Activated CD4-positive, alpha-beta T cell treated with anti-CD3 and anti-CD28 coated beads for 36 hours (primary cell): ENCODE measurements at regions not wholly inside any gene's neighbourhood (a gene's known extent, or its start where the extent isn't known, plus 50 kb on each side); places are given as distances from the start of the nearest gene placed in this dataset.
"Not testable (repeated sequence)": the region's sequence is repeated elsewhere in the genome, so short reads cannot be mapped to it uniquely, and the experiment has no call there.

Experiments
- ATAC-seq: fragments of 200-7000 bp; cut with Tn5 transposase; one replicate; pipeline ENCODE4 v1.10.0; 2021; ENCODE audit warnings: mild to moderate bottlenecking, moderate library complexity
- CTCF ChIA-PET: fragments of 350-600 bp; sonication (Branson Sonifier 250); formaldehyde crosslinking; loops from one replicate; lab custom pipeline; 2021; ENCODE audit warnings: antibody characterized with exemption; lab: Charles Lee
- POLR2A ChIA-PET: fragments of 350-600 bp; sonication (Branson Sonifier 250); formaldehyde crosslinking; loops from one replicate; lab custom pipeline; 2021; ENCODE audit warnings: antibody characterized with exemption, inconsistent platforms; lab: Charles Lee
- DNase-seq: peaks from one replicate; pipeline ENCODE4 v3.0.0-alpha.2; 2020
- H3K27ac Mint-ChIP-seq: one replicate; pipeline ENCODE4 v1.8.0; 2021; ENCODE audit warnings: mixed read lengths
- H3K27me3 Mint-ChIP-seq: one replicate; pipeline ENCODE4 v1.8.0; 2021; ENCODE audit warnings: mixed read lengths
- H3K36me3 Mint-ChIP-seq: one replicate; pipeline ENCODE4 v1.8.0; 2021; ENCODE audit warnings: low read depth, mixed read lengths
- H3K4me1 Mint-ChIP-seq: one replicate; pipeline ENCODE4 v1.8.0; 2021; ENCODE audit warnings: mixed read lengths
- H3K4me3 Mint-ChIP-seq: one replicate; pipeline ENCODE4 v1.8.0; 2021; ENCODE audit warnings: mild to moderate bottlenecking, moderate library complexity, mixed read lengths
- H3K9me3 Mint-ChIP-seq: one replicate; pipeline ENCODE4 v1.8.0; 2021; ENCODE audit warnings: low read depth, mixed read lengths
- intact Hi-C, 2 experiments: fragments of 100-400 bp; cut with DNase I in 1 of 2; cut with micrococcal nuclease in 1 of 2; formaldehyde crosslinking; loops; one replicate each; pipeline versions ENCODE4 v1.14.2 to v1.15.1; 2022 to 2024; cut with DNase I, micrococcal nuclease

- DNase-seq (no peak), ATAC-seq (no peak)
- H3K4me1 Mint-ChIP-seq = no peaks in the 10 kb centered on the region
- H3K9me3 Mint-ChIP-seq = no peaks in the 10 kb centered on the region
- H3K27me3 Mint-ChIP-seq = no peaks in the 10 kb centered on the region
- POLR2A ChIA-PET = no interaction called here
- no peak overlapping the region for H3K4me3 Mint-ChIP-seq
- no peaks in the 10 kb centered on the region for H3K36me3 Mint-ChIP-seq
- no peak overlapping the region for H3K27ac Mint-ChIP-seq
- CTCF ChIA-PET = no interaction called here
- intact Hi-C loops = no loop called here
Observed at GRCh38 chrX:137748827-137749226, 182.9 kb downstream of the ZIC3 start.

- H3K27ac Mint-ChIP-seq = no peak overlapping the region
- no peaks in the 10 kb centered on the region for H3K36me3 Mint-ChIP-seq
- no peaks in the 10 kb centered on the region for H3K9me3 Mint-ChIP-seq
- no peak overlapping the region for H3K4me3 Mint-ChIP-seq
- no peak for DNase-seq
- H3K4me1 Mint-ChIP-seq = no peaks in the 10 kb centered on the region
- CTCF ChIA-PET = no interaction called here
- intact Hi-C loops = no loop called here
- H3K27me3 Mint-ChIP-seq = no peaks in the 10 kb centered on the region
- no peak for ATAC-seq
- POLR2A ChIA-PET = no interaction called here
Observed at GRCh38 chrX:137749246-137749645, 183.3 kb downstream of the ZIC3 start.

- no peak overlapping the region for H3K27ac Mint-ChIP-seq
- ATAC-seq = no peak
- CTCF ChIA-PET = no interaction called here
- no peaks in the 10 kb centered on the region for H3K27me3 Mint-ChIP-seq
- DNase-seq = no peak
- H3K4me3 Mint-ChIP-seq = no peak overlapping the region
- POLR2A ChIA-PET = no interaction called here
- H3K4me1 Mint-ChIP-seq = no peaks in the 10 kb centered on the region
- H3K36me3 Mint-ChIP-seq = no peaks in the 10 kb centered on the region
- intact Hi-C loops = no loop called here
- no peaks in the 10 kb centered on the region for H3K9me3 Mint-ChIP-seq
Observed at GRCh38 chrX:137771537-137771936, 205.6 kb downstream of the ZIC3 start.

- Mint-ChIP-seq H3K4me1 (no peaks in the 10 kb centered on the region), H3K27me3 (no peaks in the 10 kb centered on the region), H3K9me3 (no peaks in the 10 kb centered on the region), H3K4me3 (no peak overlapping the region), H3K36me3 (no peaks in the 10 kb centered on the region), H3K27ac (no peak overlapping the region)
- intact Hi-C loops = no loop called here
- DNase-seq = no peak
- CTCF ChIA-PET = no interaction called here
- ATAC-seq = no peak
- POLR2A ChIA-PET = no interaction called here
Observed at GRCh38 chrX:137792214-137792613, 226.3 kb downstream of the ZIC3 start.

- ATAC-seq, H3K27ac Mint-ChIP-seq, H3K4me1 Mint-ChIP-seq, H3K4me3 Mint-ChIP-seq, POLR2A ChIA-PET, DNase-seq, intact Hi-C loops, H3K9me3 Mint-ChIP-seq, H3K27me3 Mint-ChIP-seq, CTCF ChIA-PET, H3K36me3 Mint-ChIP-seq: not testable (repeated sequence)
Observed at GRCh38 chrX:137797926-137798325, 232.0 kb downstream of the ZIC3 start.

GRCh38 chrX:137823257-137823656 is 257.3 kb downstream of the ZIC3 start:
- ATAC-seq (no peak), DNase-seq (no peak)
- Mint-ChIP-seq H3K36me3 (no peaks in the 10 kb centered on the region), H3K4me1 (no peaks in the 10 kb centered on the region), H3K27ac (no peak overlapping the region), H3K9me3 (no peaks in the 10 kb centered on the region), H3K27me3 (no peaks in the 10 kb centered on the region), H3K4me3 (no peak overlapping the region)
- CTCF ChIA-PET = no interaction called here
- intact Hi-C loops = no loop called here
- POLR2A ChIA-PET = no interaction called here

GRCh38 chrX:137847376-137847775 is 281.4 kb downstream of the ZIC3 start:
- Mint-ChIP-seq H3K36me3 (no peaks in the 10 kb centered on the region), H3K4me1 (no peaks in the 10 kb centered on the region), H3K9me3 (no peaks in the 10 kb centered on the region), H3K27me3 (no peaks in the 10 kb centered on the region), H3K27ac (no peak overlapping the region), H3K4me3 (no peak overlapping the region)
- ATAC-seq = no peak
- intact Hi-C loops = no loop called here
- POLR2A ChIA-PET = no interaction called here
- no peak for DNase-seq
- CTCF ChIA-PET = no interaction called here

GRCh38 chrX:137848266-137848905 is 282.5 kb downstream of the ZIC3 start:
- ChIA-PET CTCF (no interaction called here), POLR2A (no interaction called here)
- H3K4me1 Mint-ChIP-seq = no peaks in the 10 kb centered on the region
- H3K9me3 Mint-ChIP-seq = no peaks in the 10 kb centered on the region
- no peaks in the 10 kb centered on the region for H3K36me3 Mint-ChIP-seq
- no peak overlapping the region for H3K4me3 Mint-ChIP-seq
- DNase-seq (no peak), ATAC-seq (no peak)
- no peaks in the 10 kb centered on the region for H3K27me3 Mint-ChIP-seq
- H3K27ac Mint-ChIP-seq = no peak overlapping the region
- intact Hi-C loops = no loop called here

GRCh38 chrX:137852502-137852901 is 286.6 kb downstream of the ZIC3 start:
- no peak overlapping the region for H3K27ac Mint-ChIP-seq
- DNase-seq = no peak
- no peaks in the 10 kb centered on the region for H3K36me3 Mint-ChIP-seq
- CTCF ChIA-PET = no interaction called here
- no peak overlapping the region for H3K4me3 Mint-ChIP-seq
- no peaks in the 10 kb centered on the region for H3K4me1 Mint-ChIP-seq
- ATAC-seq = no peak
- H3K27me3 Mint-ChIP-seq = no peaks in the 10 kb centered on the region
- POLR2A ChIA-PET = no interaction called here
- intact Hi-C loops = no loop called here
- no peaks in the 10 kb centered on the region for H3K9me3 Mint-ChIP-seq

GRCh38 chrX:137855490-137855889 is 289.6 kb downstream of the ZIC3 start:
- no peak overlapping the region for H3K27ac Mint-ChIP-seq
- H3K36me3 Mint-ChIP-seq = no peaks in the 10 kb centered on the region
- H3K9me3 Mint-ChIP-seq = no peaks in the 10 kb centered on the region
- no peaks in the 10 kb centered on the region for H3K4me1 Mint-ChIP-seq
- no peak for DNase-seq
- H3K4me3 Mint-ChIP-seq = no peak overlapping the region
- intact Hi-C loops = no loop called here
- CTCF ChIA-PET = no interaction called here
- no peaks in the 10 kb centered on the region for H3K27me3 Mint-ChIP-seq
- no peak for ATAC-seq
- POLR2A ChIA-PET = no interaction called here

GRCh38 chrX:137858106-137858505 is 292.2 kb downstream of the ZIC3 start:
- DNase-seq = no peak
- Mint-ChIP-seq H3K9me3 (no peaks in the 10 kb centered on the region), H3K4me3 (no peak overlapping the region), H3K27me3 (no peaks in the 10 kb centered on the region), H3K4me1 (no peaks in the 10 kb centered on the region), H3K36me3 (no peaks in the 10 kb centered on the region), H3K27ac (no peak overlapping the region)
- no peak for ATAC-seq
- ChIA-PET POLR2A (no interaction called here), CTCF (no interaction called here)
- intact Hi-C loops = no loop called here

- Mint-ChIP-seq H3K27me3 (no peaks in the 10 kb centered on the region), H3K4me3 (no peak overlapping the region), H3K27ac (no peak overlapping the region), H3K9me3 (no peaks in the 10 kb centered on the region), H3K36me3 (no peaks in the 10 kb centered on the region), H3K4me1 (no peaks in the 10 kb centered on the region)
- CTCF ChIA-PET = interaction anchor here (0.5 kb wide), 1 partner anchor 1111 kb away, joined by 3 read pairs; no protein-coding TSS in a partner anchor
- ATAC-seq = no peak
- DNase-seq = no peak
- POLR2A ChIA-PET = no interaction called here
- intact Hi-C loops = no loop called here
Observed at GRCh38 chrX:137878401-137878800, 312.5 kb downstream of the ZIC3 start.

GRCh38 chrX:137882960-137883359 is 317.0 kb downstream of the ZIC3 start:
- Mint-ChIP-seq H3K4me3 (no peak overlapping the region), H3K27me3 (peaks cover 1% of the 10 kb centered on the region), H3K4me1 (no peaks in the 10 kb centered on the region), H3K9me3 (no peaks in the 10 kb centered on the region), H3K36me3 (no peaks in the 10 kb centered on the region), H3K27ac (no peak overlapping the region)
- CTCF ChIA-PET = no interaction called here
- POLR2A ChIA-PET = no interaction called here
- no peak for DNase-seq
- ATAC-seq = no peak
- intact Hi-C loops = no loop called here
